GM23338 (cell line): ENCODE measurements at regions not wholly inside any gene's neighbourhood (a gene's known extent, or its start where the extent isn't known, plus 50 kb on each side); places are given as distances from the start of the nearest gene placed in this dataset.

ENCODE experiments used
- EZH2phosphoT487 ChIP-seq: fragments of 200-600 bp; sonication (generic); IDR thresholded peaks from one replicate; pipeline ENCODE4 v1.8.1; 2018; ENCODE audit warnings: antibody characterized with exemption; ENCODE audit not compliant: unreplicated experiment
- TF ChIP-seq, protein P1 (sequence below), 2 experiments: fragments of 200-600 bp in 1 of 2; sonication (generic) in 1 of 2; conservative IDR thresholded peaks; 2 replicates each; pipeline versions ENCODE4 v1.5.1 to v1.6.1; 2016 to 2017; ENCODE audit warnings: antibody characterized with exemption in 2 of 2, low read depth in 2 of 2, mild to moderate bottlenecking in 2 of 2, moderate library complexity in 1 of 2

DNA sequence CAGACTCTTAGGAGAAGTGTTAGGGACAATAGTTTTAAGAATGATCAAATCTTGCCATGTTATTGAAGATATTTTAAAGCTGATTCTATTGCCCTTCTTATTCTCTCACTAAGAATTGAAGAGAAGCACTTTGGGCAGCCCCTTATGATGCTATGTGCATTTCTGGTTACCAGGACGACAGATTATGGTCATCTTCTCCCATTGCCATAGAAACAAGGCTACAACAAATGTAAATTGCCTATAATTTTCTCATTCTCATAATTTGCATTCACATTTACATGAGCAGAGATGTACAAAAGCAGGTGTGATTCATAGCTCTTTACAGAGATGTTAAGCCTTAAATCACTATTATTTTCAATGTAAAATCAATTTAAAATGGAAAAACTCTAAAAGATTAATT, 137.3 kb upstream of the PCDH9 start:
- TF ChIP-seq EZH2phosphoT487 = no peak
- TF ChIP-seq, protein P1, sequence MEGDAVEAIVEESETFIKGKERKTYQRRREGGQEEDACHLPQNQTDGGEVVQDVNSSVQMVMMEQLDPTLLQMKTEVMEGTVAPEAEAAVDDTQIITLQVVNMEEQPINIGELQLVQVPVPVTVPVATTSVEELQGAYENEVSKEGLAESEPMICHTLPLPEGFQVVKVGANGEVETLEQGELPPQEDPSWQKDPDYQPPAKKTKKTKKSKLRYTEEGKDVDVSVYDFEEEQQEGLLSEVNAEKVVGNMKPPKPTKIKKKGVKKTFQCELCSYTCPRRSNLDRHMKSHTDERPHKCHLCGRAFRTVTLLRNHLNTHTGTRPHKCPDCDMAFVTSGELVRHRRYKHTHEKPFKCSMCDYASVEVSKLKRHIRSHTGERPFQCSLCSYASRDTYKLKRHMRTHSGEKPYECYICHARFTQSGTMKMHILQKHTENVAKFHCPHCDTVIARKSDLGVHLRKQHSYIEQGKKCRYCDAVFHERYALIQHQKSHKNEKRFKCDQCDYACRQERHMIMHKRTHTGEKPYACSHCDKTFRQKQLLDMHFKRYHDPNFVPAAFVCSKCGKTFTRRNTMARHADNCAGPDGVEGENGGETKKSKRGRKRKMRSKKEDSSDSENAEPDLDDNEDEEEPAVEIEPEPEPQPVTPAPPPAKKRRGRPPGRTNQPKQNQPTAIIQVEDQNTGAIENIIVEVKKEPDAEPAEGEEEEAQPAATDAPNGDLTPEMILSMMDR (conservative IDR thresholded peaks at IDR 0.05; ENCODE audit: low read depth in 2 of 2) = no peak
